KMS-11 (cell line): ENCODE measurements at regions not wholly inside any gene's neighbourhood (a gene's known extent, or its start where the extent isn't known, plus 50 kb on each side); places are given as distances from the start of the nearest gene placed in this dataset.
"Not testable (repeated sequence)": the region's sequence is repeated elsewhere in the genome, so short reads cannot be mapped to it uniquely, and the experiment has no call there.

Source experiments
- H2AFZ ChIP-seq: fragments of 200-600 bp; sonication (generic); 2 replicates; pipeline ENCODE4 v1.6.1; 2016; ENCODE audit warnings: antibody characterized with exemption, mixed run types, low read depth
- H3K27ac ChIP-seq: fragments of 200-600 bp; sonication (generic); 2 replicates; pipeline ENCODE4 v1.6.1; 2016; ENCODE audit warnings: mild to moderate bottlenecking, mixed run types
- H3K27me3 ChIP-seq: fragments of 200-600 bp; sonication (generic); 2 replicates; pipeline ENCODE4 v1.6.1; 2017; ENCODE audit warnings: mild to moderate bottlenecking, low read depth, mixed run types, moderate library complexity; ENCODE audit not compliant: insufficient read depth
- H3K36me3 ChIP-seq: fragments of 200-600 bp; sonication (generic); 2 replicates; pipeline ENCODE4 v1.6.1; 2017; ENCODE audit warnings: mild to moderate bottlenecking, mixed run types; ENCODE audit not compliant: insufficient read depth
- H3K4me1 ChIP-seq: fragments of 200-600 bp; sonication (generic); 2 replicates; pipeline ENCODE4 v1.6.1; 2016; ENCODE audit warnings: mild to moderate bottlenecking, low read depth, mixed run types; ENCODE audit not compliant: poor library complexity, severe bottlenecking
- H3K4me2 ChIP-seq: fragments of 200-600 bp; sonication (generic); 2 replicates; pipeline ENCODE4 v1.7.0; 2016; ENCODE audit warnings: mild to moderate bottlenecking, mixed run types
- H3K4me3 ChIP-seq: fragments of 200-600 bp; sonication (generic); IDR thresholded peaks from 2 replicates; pipeline ENCODE4 v1.6.1; 2017; ENCODE audit warnings: low read depth, low read length, mixed read lengths; ENCODE audit not compliant: insufficient read depth
- H3K79me2 ChIP-seq: fragments of 200-600 bp; sonication (generic); 2 replicates; pipeline ENCODE4 v1.6.1; 2016; ENCODE audit warnings: low read depth, mixed run types; ENCODE audit not compliant: insufficient read depth
- H3K9ac ChIP-seq: fragments of 200-600 bp; sonication (generic); 2 replicates; pipeline ENCODE4 v1.6.1; 2016; ENCODE audit warnings: mild to moderate bottlenecking, mixed run types
- H4K20me1 ChIP-seq: fragments of 200-600 bp; sonication (generic); 2 replicates; pipeline ENCODE4 v1.6.1; 2016; ENCODE audit warnings: mild to moderate bottlenecking, mixed run types; ENCODE audit not compliant: insufficient read depth
- TF ChIP-seq, protein P1 (sequence below): fragments of 200-600 bp; sonication (generic); conservative IDR thresholded peaks from 2 replicates; pipeline ENCODE4 v1.6.1; 2017; ENCODE audit warnings: low read depth, mild to moderate bottlenecking, antibody characterized with exemption, low read length, moderate library complexity, mixed read lengths

DNA sequence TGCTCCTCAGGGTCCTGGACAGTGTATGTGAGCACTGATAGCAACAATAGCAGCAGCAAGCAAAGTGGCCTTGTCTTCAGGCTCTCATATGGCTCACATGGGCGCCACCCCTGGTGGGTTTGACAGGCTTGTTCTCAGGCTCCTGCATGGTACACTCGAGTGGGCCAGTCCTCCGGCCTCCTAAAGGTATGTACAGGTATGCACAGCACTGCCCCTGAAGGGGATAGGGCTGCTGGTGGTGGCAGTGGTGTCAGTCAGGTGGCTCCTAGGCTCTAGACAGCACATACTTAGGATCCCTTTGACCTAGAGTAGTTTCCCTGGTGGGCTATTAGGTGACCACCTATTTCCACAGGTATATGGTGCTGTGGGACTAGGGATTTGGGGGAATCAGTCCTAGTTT, 79.8 kb downstream of the LGALS9B start:
- not testable (repeated sequence) for H2AFZ ChIP-seq, H3K79me2 ChIP-seq, H3K4me2 ChIP-seq, H3K36me3 ChIP-seq, H3K4me3 ChIP-seq, H3K27ac ChIP-seq, H3K4me1 ChIP-seq, H3K9ac ChIP-seq, H4K20me1 ChIP-seq, H3K27me3 ChIP-seq

DNA sequence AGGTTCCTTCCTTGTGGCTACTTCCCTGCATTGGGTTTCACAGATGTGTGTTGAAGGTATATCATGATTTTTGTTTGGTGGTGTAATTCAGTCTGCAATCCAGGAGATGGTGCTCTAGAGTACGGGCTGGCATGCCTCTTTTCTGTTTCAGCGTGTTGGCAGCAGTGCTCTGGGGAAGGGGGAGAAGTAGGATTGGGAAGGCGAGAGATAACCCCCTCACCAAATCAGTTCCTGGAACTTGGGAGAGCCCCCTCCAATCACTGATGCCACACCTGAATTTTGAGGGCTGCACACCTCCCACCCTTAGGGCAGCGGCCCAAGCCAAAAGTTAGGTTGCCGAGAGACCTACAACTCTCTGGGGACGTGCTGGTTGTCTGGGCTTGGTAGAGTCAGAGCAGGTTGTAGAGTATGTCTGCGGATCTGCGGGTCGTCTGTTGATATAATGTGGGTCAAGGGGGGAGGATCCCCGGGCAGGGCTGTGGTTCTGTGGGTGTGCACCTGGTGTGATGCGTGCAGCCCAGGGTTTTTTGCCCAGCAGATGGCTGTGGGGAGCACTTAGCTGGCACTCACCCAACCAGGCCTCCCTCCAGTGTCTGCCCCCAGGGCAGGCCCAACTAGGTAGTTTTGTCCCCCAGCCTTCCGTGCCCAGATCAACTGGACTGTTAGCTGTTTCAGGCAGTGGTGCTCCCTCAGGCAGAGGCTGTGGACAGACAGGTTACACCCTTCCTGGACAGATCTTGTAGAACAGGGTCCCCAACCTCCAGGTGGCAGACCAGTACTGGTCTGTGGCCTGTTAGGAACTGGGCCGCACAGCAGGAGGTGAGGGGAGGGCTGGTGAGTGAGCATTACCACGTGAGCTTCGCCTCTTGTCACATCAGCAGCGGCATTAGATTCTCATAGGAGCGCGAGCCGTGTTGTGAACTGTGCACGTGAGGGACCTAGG, 85.7 kb downstream of the LGALS9B start:
- peak overlapping the region; percentile 61; the same call in 1 of the 2 replicates for H3K9ac ChIP-seq
- TF ChIP-seq, protein P1, sequence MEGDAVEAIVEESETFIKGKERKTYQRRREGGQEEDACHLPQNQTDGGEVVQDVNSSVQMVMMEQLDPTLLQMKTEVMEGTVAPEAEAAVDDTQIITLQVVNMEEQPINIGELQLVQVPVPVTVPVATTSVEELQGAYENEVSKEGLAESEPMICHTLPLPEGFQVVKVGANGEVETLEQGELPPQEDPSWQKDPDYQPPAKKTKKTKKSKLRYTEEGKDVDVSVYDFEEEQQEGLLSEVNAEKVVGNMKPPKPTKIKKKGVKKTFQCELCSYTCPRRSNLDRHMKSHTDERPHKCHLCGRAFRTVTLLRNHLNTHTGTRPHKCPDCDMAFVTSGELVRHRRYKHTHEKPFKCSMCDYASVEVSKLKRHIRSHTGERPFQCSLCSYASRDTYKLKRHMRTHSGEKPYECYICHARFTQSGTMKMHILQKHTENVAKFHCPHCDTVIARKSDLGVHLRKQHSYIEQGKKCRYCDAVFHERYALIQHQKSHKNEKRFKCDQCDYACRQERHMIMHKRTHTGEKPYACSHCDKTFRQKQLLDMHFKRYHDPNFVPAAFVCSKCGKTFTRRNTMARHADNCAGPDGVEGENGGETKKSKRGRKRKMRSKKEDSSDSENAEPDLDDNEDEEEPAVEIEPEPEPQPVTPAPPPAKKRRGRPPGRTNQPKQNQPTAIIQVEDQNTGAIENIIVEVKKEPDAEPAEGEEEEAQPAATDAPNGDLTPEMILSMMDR, result peak; percentile 49
- H3K79me2 ChIP-seq, H3K4me3 ChIP-seq, H3K36me3 ChIP-seq, H3K27me3 ChIP-seq, H4K20me1 ChIP-seq, H3K4me1 ChIP-seq: not testable (repeated sequence)
- peak overlapping the region; percentile 87 for H3K27ac ChIP-seq
- peak overlapping the region; percentile 42 for H3K4me2 ChIP-seq
- H2AFZ ChIP-seq, result peak overlapping the region; percentile 34; the same call in 1 of the 2 replicates

DNA sequence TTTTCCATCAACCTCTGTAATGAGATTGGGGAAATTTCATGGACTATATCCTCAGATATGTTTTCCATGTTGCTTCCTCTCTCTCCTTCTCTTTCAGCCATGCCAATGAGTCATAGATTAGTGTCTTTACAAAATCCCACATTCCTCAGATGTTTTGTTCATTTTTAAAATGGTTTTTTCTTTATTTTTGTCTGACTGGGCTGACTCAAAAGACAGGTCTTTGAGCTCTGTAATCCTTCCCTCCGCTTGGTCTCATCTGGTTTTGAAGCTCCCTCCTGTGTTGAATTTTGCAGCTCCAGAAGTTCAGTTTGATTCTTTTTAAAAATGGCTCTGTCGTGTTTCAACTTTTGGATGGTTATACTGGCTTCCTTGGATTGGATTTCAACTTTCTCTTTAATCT, 86.7 kb downstream of the LGALS9B start:
- H3K4me1 ChIP-seq, H3K9ac ChIP-seq, H3K79me2 ChIP-seq, H3K36me3 ChIP-seq, H3K27me3 ChIP-seq, H4K20me1 ChIP-seq, H3K4me3 ChIP-seq: not testable (repeated sequence)
- Histone ChIP-seq H3K4me2 (peak overlapping the region; percentile 42), H2AFZ (peak overlapping the region; percentile 34; the same call in 1 of the 2 replicates), H3K27ac (peak overlapping the region; percentile 87)

- H2AFZ ChIP-seq, H3K27ac ChIP-seq, H3K36me3 ChIP-seq, H3K4me1 ChIP-seq, H3K4me3 ChIP-seq, H3K9ac ChIP-seq, H3K4me2 ChIP-seq, H3K79me2 ChIP-seq, H4K20me1 ChIP-seq, H3K27me3 ChIP-seq: not testable (repeated sequence)
These were observed 88.1 kb downstream of the LGALS9B start for GRCh38 chr17:20379251-20379650.

DNA sequence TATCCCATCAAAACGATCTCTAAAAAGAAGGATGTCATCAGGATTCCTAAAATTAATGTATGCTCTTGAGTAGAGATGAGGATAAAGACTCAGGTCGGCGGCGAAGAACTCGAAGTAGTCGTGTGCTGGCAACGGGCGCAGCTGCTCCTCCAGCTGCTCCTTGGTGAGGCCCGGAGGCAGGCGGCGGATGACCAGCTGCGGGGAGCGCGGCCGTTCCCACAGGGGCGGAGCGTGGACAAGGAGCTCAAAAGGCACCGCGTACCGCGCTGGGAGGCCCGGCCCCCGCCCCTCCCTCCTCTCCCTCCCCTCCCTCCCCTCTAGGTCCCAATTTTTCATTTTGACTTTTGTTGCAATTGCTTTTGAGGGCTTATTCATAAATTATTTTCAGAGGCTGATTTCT, 90.7 kb downstream of the LGALS9B start:
- H3K27ac ChIP-seq, H2AFZ ChIP-seq, H3K4me2 ChIP-seq, H3K4me3 ChIP-seq, H3K27me3 ChIP-seq, H3K79me2 ChIP-seq, H3K4me1 ChIP-seq, H4K20me1 ChIP-seq, H3K9ac ChIP-seq, H3K36me3 ChIP-seq: not testable (repeated sequence)

- H3K4me1 ChIP-seq, H3K27me3 ChIP-seq, H2AFZ ChIP-seq, H3K4me2 ChIP-seq, H4K20me1 ChIP-seq, H3K4me3 ChIP-seq, H3K79me2 ChIP-seq, H3K27ac ChIP-seq, H3K36me3 ChIP-seq, H3K9ac ChIP-seq: not testable (repeated sequence)
These were observed 91.6 kb downstream of the LGALS9B start for GRCh38 chr17:20375745-20376144.
